ENCODE measurements at regions not wholly inside any gene's neighbourhood (a gene's known extent, or its start where the extent isn't known, plus 50 kb on each side); places are given as distances from the start of the nearest gene placed in this dataset.

- TF ChIP-seq POLR2A (IDR thresholded peaks at IDR 0.05), result no peak
- TF ChIP-seq, protein P1, sequence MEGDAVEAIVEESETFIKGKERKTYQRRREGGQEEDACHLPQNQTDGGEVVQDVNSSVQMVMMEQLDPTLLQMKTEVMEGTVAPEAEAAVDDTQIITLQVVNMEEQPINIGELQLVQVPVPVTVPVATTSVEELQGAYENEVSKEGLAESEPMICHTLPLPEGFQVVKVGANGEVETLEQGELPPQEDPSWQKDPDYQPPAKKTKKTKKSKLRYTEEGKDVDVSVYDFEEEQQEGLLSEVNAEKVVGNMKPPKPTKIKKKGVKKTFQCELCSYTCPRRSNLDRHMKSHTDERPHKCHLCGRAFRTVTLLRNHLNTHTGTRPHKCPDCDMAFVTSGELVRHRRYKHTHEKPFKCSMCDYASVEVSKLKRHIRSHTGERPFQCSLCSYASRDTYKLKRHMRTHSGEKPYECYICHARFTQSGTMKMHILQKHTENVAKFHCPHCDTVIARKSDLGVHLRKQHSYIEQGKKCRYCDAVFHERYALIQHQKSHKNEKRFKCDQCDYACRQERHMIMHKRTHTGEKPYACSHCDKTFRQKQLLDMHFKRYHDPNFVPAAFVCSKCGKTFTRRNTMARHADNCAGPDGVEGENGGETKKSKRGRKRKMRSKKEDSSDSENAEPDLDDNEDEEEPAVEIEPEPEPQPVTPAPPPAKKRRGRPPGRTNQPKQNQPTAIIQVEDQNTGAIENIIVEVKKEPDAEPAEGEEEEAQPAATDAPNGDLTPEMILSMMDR (IDR thresholded peaks at IDR 0.05), result no peak
- TF ChIP-seq POLR2AphosphoS5 (IDR thresholded peaks at IDR 0.05; ENCODE audit: insufficient read depth in 1 of 2, low read depth in 1 of 2), result no peak
These were observed 556.1 kb downstream of the PLOD2 start for GRCh38 chr3:145604851-145605250.
